Activated CD4-positive, CD25-positive, alpha-beta regulatory T cell (primary cell): ENCODE measurements at regions not wholly inside any gene's neighbourhood (a gene's known extent, or its start where the extent isn't known, plus 50 kb on each side); places are given as distances from the start of the nearest gene placed in this dataset.

Source experiments
- DNase-seq, 4 experiments: peaks; one replicate each; lab custom pipeline; 2025; lab: John Stamatoyannopoulos, UW

DNA sequence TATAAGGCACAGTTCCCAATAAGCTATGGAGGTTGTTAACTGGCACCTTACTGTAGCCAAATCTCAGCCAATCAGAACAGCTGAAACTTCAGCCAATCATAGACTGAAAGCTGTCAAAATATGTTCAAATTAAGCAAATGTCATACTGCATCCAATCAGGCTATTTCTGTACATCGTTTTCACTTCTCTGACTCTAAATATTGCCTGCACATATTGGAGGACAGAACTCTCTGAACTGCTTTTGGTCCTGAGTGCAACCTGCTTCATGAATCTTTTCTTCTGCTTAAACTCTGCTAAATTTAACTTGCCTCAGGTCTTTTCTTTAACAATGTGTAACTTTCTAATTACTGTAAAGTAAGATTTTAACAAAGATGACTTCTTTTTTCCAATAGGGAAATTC, 1198.9 kb upstream of the PCDH7 start:
- DNase-seq: no peak

- DNase-seq: no peak
These were observed 1183.4 kb upstream of the PCDH7 start for GRCh38 chr4:29536745-29537144.

- no peak for DNase-seq
These were observed 1181.1 kb upstream of the PCDH7 start for GRCh38 chr4:29538889-29539646.

DNA sequence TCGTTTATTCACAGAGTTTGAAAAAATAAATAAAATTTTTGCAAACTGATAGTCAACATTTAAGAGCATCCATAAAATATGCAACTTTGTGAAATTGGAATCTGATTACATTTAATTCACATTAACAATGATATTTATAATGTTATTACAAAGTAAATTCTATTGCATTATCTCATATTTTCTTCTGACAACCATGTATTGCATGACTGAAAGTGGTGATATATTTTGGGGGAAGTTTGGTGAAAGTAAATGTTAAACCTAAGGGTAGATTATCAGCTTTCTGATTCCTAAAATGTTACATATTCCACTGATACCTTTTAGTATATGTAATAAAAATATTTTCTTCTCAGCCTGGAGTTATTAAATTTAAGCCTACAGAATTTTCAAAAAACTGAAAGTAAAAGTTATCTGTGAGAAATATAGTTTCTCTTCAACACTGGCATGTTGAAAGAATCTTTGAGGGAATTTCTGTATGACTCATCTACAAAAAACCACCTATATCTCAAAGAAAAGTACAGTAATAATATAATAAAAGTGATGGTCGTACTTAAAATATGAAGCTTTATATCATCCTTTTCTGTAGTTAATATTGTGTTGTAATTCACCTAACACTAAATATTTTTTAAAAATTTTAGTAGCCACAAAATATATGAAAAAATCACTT, 1179.6 kb upstream of the PCDH7 start:
- DNase-seq: no peak

GRCh38 chr4:29541757-29542156, 1178.4 kb upstream of the PCDH7 start:
- peak in 1 of 4 experiments; percentile 0 for DNase-seq

GRCh38 chr4:29549342-29549741, 1170.8 kb upstream of the PCDH7 start:
- DNase-seq: no peak

DNA sequence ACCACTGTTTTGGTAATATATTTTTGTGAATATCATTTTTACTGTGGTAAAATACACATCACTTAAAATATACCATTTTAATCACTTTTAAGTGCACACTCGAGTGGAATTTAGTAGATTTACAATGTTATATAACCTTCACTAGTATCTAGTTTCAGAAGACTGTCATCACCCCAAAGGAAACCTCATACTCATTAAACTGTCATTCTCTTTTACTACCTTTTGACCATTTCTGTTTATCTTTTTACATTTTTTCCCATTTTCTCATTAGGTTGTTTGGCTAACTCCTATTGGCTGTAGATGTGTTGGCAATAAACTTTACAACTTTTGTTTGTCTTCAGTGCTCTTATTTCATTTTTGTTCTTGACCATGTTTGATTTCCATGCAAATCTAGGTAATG, 1168.3 kb upstream of the PCDH7 start:
- DNase-seq: no peak

DNA sequence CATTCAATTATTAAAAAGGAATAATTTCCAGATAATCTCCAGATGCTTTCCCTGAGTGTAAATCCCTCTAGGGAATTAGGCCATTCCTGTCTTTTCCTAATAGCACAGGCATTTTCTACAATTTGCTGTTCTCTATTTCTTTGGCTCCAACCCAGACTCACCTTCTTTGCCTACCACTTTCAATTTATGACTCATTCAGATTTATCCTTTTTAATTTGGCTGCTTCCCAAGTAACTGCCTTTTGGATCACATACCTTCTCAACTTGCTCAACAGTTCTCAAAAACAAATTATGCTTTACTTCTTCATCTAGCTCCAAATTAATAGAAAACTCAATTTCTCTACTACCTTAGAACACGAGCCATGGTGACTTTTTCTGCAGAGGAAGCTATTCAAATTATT, 1166.3 kb upstream of the PCDH7 start:
- DNase-seq: no peak

DNA sequence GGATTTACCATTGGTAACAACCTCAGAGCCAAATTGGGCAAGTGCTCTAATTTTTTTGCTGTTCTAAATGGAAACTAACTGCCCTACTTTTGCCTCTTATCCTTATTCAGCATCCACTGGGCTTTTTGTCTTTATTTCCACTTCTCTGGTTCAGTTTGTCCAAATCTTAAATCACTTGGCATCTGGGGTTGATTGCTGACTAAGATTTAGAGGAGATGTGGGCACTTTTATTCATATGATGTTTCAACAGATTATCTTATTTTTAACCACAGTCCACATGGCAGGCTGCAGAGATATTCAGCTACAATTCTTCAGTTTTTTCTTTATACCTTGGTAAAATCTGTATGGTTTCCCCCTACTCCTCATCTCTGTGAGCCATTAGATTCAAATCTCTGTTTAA, 1161.4 kb upstream of the PCDH7 start:
- no peak for DNase-seq

DNA sequence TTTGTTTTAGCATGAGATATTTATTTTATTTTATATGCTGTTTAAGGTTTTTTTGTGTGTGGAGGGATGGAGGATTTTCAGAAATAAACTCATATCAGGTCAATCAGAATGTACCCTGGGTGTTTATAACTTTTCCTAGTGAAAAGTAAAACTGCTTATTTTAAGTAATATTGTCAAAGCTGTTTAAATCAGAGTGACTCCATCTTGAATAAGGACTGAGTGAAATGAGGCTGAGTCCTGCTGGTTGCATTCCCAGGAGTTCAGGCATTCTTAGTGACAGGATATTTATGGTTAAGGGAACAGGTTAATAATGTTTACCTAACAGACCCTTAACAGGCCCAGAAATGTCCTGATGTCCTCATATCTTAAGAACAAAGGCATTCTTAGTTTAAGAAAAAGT, 1160.9 kb upstream of the PCDH7 start:
- DNase-seq: no peak

- DNase-seq: no peak
These were observed 1159.7 kb upstream of the PCDH7 start for GRCh38 chr4:29560452-29560851.

DNA sequence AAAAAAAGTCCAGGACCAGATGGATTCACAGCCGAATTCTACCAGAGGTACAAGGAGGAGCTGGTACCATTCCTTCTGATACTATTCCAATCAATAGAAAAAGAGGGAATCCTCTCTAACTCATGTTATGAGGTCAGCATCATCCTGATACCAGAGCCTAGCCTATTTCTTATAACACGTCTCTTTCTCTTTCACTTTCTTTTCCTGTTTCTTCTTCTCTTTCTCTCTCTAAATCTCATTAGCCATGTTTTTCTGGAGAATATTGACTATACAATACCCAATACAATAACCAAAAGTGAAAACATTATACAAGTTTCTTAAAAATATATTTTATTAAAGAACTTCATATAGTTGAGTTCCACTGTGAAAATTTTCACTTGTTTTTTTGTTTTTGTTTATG, 1154.9 kb upstream of the PCDH7 start:
- no peak for DNase-seq

GRCh38 chr4:29566371-29566770, 1153.8 kb upstream of the PCDH7 start:
- DNase-seq: no peak

DNA sequence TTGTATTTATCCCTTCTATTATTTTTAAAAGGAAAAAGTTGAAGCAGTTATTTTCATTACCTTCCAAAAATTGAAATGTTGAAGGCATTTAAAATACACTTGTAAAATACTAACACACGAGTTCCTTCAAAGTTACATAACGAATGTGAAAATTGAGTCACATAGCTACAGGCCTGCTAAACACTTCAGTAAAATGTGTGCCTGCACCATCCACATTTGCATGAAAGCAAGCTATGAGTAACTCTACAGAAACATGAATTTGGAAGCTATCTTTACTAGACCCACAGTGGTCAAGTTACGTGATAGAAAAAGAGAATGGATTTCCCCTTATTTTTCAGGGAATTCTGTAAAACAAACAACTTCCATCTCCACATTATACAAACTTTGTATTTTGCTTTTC, 1148.8 kb upstream of the PCDH7 start:
- no peak for DNase-seq

DNA sequence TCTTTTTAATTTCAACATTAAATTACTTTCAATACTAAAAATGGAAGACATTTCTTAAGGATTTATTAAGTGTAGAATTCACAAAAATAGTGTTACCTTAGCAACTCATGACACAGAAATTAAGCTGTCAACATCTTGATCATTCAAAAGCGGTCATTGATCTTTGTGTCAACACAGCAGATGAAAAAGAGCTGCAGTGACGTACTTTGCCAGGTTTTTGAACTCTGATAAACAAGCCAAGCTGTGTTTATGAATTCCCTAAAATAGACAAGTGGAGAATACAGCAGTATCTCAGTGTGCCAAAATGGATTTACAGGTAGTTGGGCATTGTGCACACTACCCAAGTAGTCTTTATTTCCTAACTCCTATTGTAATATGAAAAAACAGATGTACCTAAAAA, 1141.8 kb upstream of the PCDH7 start:
- no peak for DNase-seq

GRCh38 chr4:29581457-29581856, 1138.7 kb upstream of the PCDH7 start:
- no peak for DNase-seq

GRCh38 chr4:29588617-29589016, 1131.6 kb upstream of the PCDH7 start:
- no peak for DNase-seq

DNA sequence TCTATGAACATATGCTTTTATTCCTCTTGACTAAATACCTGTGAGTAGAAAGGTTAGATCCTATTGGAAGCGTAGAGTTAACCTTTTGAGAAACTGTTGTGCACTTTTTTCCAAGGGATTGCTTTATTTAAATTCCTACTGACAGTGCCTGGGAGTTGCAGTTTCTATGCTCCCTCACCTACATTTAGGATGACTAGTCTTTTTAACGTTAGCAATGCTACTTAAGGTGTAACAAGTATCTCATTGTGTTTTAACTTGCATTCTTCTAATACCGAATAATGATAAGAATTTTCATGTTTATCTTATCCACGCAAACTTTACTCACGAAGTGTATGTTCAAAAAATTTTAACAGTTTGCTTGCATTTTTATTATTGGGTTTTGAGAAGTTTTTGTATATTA, 1123.9 kb upstream of the PCDH7 start:
- DNase-seq: no peak

DNA sequence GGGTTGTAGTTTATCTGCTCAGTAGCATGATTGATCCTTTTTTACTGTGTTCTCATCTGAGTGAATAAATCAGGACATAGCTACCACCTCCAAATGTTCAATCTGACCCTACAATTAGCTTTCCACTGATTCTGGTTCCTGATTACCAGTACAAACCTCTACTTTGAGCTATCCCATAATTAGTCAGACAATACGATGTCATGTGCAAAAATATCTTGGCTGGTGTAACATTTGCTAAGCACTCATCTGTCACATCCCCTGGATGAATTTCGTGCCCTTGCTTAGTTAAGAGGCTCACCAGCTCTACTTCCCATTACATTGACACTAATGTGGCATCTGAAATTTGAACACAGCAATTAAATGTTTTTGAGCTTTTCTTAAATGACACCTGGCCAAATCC, 1101.0 kb upstream of the PCDH7 start:
- DNase-seq: no peak

DNA sequence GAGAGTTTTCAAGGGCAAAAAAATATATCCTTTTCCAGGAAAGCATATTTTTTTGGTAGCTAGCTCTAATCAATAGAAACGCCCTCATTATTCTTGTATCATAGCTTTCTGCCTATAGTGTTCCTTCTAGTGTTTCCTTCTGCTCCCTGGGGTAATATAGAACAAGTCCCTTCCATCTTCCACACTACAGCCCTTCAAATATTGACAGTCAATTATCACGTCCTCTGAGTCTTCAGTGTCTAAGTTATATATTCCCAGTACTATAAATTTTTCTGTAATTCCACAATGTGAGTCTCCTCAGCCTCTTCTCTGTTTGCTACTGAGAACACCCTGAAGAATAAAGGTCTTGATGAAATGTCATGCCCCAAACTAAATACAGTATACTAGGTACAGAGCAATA, 1088.0 kb upstream of the PCDH7 start:
- no peak for DNase-seq

DNA sequence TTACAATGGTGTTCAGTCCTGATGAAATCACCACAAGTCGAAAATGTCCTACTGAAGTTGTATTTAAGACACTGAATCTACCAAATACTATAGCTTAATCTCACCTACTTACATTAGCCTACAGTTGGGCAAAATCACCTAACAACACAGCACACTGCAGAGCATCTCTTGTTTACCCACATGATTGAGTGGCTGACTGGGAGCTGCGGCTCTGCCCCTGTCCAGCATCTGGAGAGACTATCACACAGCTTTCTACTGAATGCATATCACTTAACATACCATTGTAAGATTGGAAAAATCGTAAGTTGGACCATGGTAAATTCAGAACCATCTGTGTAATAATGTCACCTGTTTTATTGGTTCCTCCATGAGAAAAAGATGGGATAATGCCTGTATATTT, 1083.2 kb upstream of the PCDH7 start:
- no peak for DNase-seq

GRCh38 chr4:29653221-29653620, 1066.9 kb upstream of the PCDH7 start:
- DNase-seq: no peak

DNA sequence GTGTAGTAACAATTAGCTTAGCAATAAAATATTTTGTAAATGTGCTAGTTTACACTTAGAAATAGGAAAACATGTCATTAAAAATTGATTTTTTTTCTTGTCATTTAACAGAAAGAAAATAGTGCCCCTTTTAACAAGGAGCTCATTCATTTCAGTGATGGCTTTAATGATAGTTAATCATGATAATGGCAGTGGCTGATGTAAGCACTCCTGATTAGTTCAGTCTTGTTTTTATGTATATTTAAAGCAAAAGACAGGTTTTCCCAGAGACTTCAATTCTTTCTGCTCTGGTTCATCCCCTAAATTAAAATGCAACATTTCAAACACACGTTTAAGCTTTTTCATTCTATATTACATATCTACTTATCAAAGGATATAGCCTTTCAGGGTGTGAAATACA, 1039.5 kb upstream of the PCDH7 start:
- no peak for DNase-seq

DNA sequence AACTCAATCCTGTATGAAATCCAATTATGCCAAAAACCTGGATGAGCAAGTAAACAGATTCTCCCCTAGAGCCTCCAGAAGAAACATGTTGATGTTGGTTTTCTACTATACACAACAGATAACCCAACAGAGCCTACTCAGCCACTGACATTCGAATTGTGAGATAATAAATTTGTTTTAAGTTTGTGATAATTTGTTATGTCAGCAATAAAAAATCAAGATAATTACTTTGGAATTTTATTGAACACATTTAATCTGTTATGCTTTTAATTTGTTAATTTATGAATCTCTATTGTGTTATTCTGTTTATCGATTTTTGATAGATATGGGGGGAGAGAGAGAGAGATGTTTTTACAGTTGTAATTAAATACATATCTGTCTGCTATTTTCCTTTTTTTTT, 1016.1 kb upstream of the PCDH7 start:
- DNase-seq: no peak
